Nephron progenitor cell (in vitro differentiated cells): ENCODE measurements at regions not wholly inside any gene's neighbourhood (a gene's known extent, or its start where the extent isn't known, plus 50 kb on each side); places are given as distances from the start of the nearest gene placed in this dataset.

Source experiments
- DNase-seq: peaks from one replicate; pipeline ENCODE4 v3.0.0; 2021
- H3K27ac Mint-ChIP-seq: 2 replicates; pipeline ENCODE4 v1.8.0; 2021; ENCODE audit warnings: mild to moderate bottlenecking, moderate library complexity, mixed read lengths
- H3K27me3 Mint-ChIP-seq: 2 replicates; pipeline ENCODE4 v1.8.0; 2021; ENCODE audit warnings: mild to moderate bottlenecking, low read depth, mixed read lengths; ENCODE audit not compliant: poor library complexity
- H3K36me3 Mint-ChIP-seq: 2 replicates; pipeline ENCODE4 v1.8.0; 2021; ENCODE audit warnings: low read depth, mixed read lengths
- H3K4me1 Mint-ChIP-seq: 2 replicates; pipeline ENCODE4 v1.8.0; 2021; ENCODE audit warnings: mixed read lengths
- H3K4me3 Mint-ChIP-seq: 2 replicates; pipeline ENCODE4 v1.8.0; 2021; ENCODE audit warnings: mild to moderate bottlenecking, moderate library complexity, mixed read lengths
- H3K9me3 Mint-ChIP-seq: 2 replicates; pipeline ENCODE4 v1.8.0; 2021; ENCODE audit warnings: mild to moderate bottlenecking, moderate library complexity, mixed read lengths
- CTCF ChIP-seq: fragments of 200-600 bp; sonication (generic); IDR thresholded peaks from 2 replicates; pipeline ENCODE4 v1.5.0; 2021; ENCODE audit warnings: antibody characterized with exemption

GRCh38 chr10:16227674-16228073 lies 209.1 kb upstream of the PTER start:
- DNase-seq: no peak
- Mint-ChIP-seq H3K27me3 (peaks cover under 1% of the 10 kb centered on the region), H3K4me1 (no peaks in the 10 kb centered on the region), H3K27ac (no peak overlapping the region), H3K36me3 (no peaks in the 10 kb centered on the region), H3K4me3 (no peak overlapping the region), H3K9me3 (peaks cover 28% of the 10 kb centered on the region)
- no peak for TF ChIP-seq CTCF

- DNase-seq: no peak
- TF ChIP-seq CTCF: no peak
- Mint-ChIP-seq H3K36me3 (no peaks in the 10 kb centered on the region), H3K9me3 (peaks cover 9% of the 10 kb centered on the region), H3K27me3 (no peaks in the 10 kb centered on the region), H3K27ac (no peak overlapping the region), H3K4me3 (no peak overlapping the region), H3K4me1 (no peaks in the 10 kb centered on the region)
Observed at GRCh38 chr10:16231176-16231575, 205.6 kb upstream of the PTER start.

- Mint-ChIP-seq H3K9me3 (peaks cover 9% of the 10 kb centered on the region), H3K4me3 (no peak overlapping the region), H3K36me3 (no peaks in the 10 kb centered on the region), H3K27me3 (no peaks in the 10 kb centered on the region), H3K27ac (no peak overlapping the region), H3K4me1 (no peaks in the 10 kb centered on the region)
- no peak for DNase-seq
- no peak for TF ChIP-seq CTCF
Observed at GRCh38 chr10:16231734-16232435, 204.9 kb upstream of the PTER start.

GRCh38 chr10:16232441-16232840 lies 204.4 kb upstream of the PTER start:
- no peak overlapping the region for H3K4me3 Mint-ChIP-seq
- no peaks in the 10 kb centered on the region for H3K4me1 Mint-ChIP-seq
- no peak for TF ChIP-seq CTCF
- no peak overlapping the region for H3K27ac Mint-ChIP-seq
- no peaks in the 10 kb centered on the region for H3K27me3 Mint-ChIP-seq
- H3K36me3 Mint-ChIP-seq: no peaks in the 10 kb centered on the region
- no peak for DNase-seq
- peaks cover 4% of the 10 kb centered on the region for H3K9me3 Mint-ChIP-seq

- DNase-seq: no peak
- H3K27me3 Mint-ChIP-seq: no peaks in the 10 kb centered on the region
- no peak overlapping the region for H3K27ac Mint-ChIP-seq
- no peak for TF ChIP-seq CTCF
- no peak overlapping the region for H3K4me3 Mint-ChIP-seq
- no peaks in the 10 kb centered on the region for H3K36me3 Mint-ChIP-seq
- H3K4me1 Mint-ChIP-seq: no peaks in the 10 kb centered on the region
- peaks cover 11% of the 10 kb centered on the region for H3K9me3 Mint-ChIP-seq
Observed at GRCh38 chr10:16234916-16235315, 201.9 kb upstream of the PTER start.

- Mint-ChIP-seq H3K27me3 (no peaks in the 10 kb centered on the region), H3K4me3 (no peak overlapping the region), H3K4me1 (peaks cover 5% of the 10 kb centered on the region), H3K9me3 (peaks cover 15% of the 10 kb centered on the region), H3K27ac (no peak overlapping the region), H3K36me3 (no peaks in the 10 kb centered on the region)
- no peak for DNase-seq
- TF ChIP-seq CTCF: no peak
Observed at GRCh38 chr10:16242446-16242845, 194.4 kb upstream of the PTER start.
